ENCODE measurements at regions not wholly inside any gene's neighbourhood (a gene's known extent, or its start where the extent isn't known, plus 50 kb on each side); places are given as distances from the start of the nearest gene placed in this dataset.

DNA sequence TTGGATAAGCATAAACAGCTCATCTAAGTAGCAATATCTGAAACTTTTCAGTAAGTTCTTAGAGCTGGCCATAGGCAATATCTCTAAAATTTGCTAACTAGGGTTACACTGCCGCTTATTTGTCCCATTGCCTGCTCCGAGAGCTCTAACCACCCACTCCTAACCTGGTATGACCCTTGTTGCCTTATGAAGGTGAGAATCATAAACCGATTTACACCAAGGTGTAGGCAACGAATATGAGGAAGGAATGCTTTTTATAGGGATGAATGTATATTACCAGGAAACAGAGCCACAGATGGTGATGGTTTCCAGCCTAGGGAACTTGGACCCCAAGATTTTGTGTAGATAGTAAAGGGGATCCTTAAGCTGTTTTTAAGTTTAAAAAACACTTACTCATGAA, 440.9 kb downstream of the PDCD6IP start:
- POLR2A ChIA-PET (ENCODE audit: unreplicated experiment): no interaction called here
- intact Hi-C loops (cut with micrococcal nuclease; ENCODE audit: unreplicated experiment): no loop called here
- Histone ChIP-seq H3K9me2 (ENCODE audit: insufficient read depth) (no peaks in the 10 kb centered on the region), H3K27ac (no peak overlapping the region), H4K20me1 (ENCODE audit: insufficient read depth) (no peaks in the 10 kb centered on the region), H3F3A (ENCODE audit: insufficient read depth, low read depth) (no peaks in the 10 kb centered on the region), H3K4me1 (replicated peaks; ENCODE audit: insufficient read depth) (no peaks in the 10 kb centered on the region), H2AFZ (no peak overlapping the region), H3K4me3 (no peak overlapping the region), H3K79me2 (ENCODE audit: low read depth) (no peaks in the 10 kb centered on the region), H3K9me3 (ENCODE audit: insufficient read depth, low read depth) (no peaks in the 10 kb centered on the region), H3K4me2 (no peak overlapping the region), H3K27me3 (ENCODE audit: insufficient read depth, low read depth) (no peaks in the 10 kb centered on the region), H3K36me3 (ENCODE audit: low read depth) (no peaks in the 10 kb centered on the region)
- DNase-seq: no peak
- CTCF ChIA-PET: no interaction called here
- BruUV-seq (replicated peaks): no TSS peak
- TF ChIP-seq, protein P1, sequence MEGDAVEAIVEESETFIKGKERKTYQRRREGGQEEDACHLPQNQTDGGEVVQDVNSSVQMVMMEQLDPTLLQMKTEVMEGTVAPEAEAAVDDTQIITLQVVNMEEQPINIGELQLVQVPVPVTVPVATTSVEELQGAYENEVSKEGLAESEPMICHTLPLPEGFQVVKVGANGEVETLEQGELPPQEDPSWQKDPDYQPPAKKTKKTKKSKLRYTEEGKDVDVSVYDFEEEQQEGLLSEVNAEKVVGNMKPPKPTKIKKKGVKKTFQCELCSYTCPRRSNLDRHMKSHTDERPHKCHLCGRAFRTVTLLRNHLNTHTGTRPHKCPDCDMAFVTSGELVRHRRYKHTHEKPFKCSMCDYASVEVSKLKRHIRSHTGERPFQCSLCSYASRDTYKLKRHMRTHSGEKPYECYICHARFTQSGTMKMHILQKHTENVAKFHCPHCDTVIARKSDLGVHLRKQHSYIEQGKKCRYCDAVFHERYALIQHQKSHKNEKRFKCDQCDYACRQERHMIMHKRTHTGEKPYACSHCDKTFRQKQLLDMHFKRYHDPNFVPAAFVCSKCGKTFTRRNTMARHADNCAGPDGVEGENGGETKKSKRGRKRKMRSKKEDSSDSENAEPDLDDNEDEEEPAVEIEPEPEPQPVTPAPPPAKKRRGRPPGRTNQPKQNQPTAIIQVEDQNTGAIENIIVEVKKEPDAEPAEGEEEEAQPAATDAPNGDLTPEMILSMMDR (conservative IDR thresholded peaks at IDR 0.05): no peak
- TF ChIP-seq EZH2 (IDR thresholded peaks at IDR 0.05; ENCODE audit: low read depth): no peak

DNA sequence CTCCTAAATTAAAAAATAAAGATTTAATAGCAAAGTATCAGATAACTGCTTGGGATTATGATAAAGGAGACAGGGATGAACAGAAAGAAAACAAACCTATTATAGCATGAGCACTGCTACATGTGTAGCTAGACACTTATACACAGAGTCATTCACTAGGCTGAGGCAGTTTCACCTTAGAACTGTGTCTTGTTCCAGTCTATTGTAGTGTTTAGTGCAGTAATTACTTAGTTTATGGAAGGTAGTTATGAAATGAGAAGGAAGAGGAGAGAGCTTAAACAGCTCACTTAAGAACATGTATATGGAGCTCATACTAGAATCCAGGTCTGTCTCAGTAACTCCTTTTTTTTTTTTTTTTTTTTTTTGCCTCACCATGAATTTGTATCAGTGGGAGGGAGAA, 441.4 kb downstream of the PDCD6IP start:
- TF ChIP-seq, protein P1 (conservative IDR thresholded peaks at IDR 0.05): no peak
- TF ChIP-seq EZH2 (IDR thresholded peaks at IDR 0.05; ENCODE audit: low read depth): no peak
- H3K27me3 ChIP-seq (ENCODE audit: insufficient read depth, low read depth): no peaks in the 10 kb centered on the region
- no peak overlapping the region for H2AFZ ChIP-seq
- no peaks in the 10 kb centered on the region for H3K79me2 ChIP-seq (ENCODE audit: low read depth)
- no peak overlapping the region for H3K4me3 ChIP-seq
- no peak overlapping the region for H3K27ac ChIP-seq
- no peaks in the 10 kb centered on the region for H3K9me2 ChIP-seq (ENCODE audit: insufficient read depth)
- POLR2A ChIA-PET (ENCODE audit: unreplicated experiment): interaction anchor here (0.6 kb wide), 1 partner anchor 1333 kb away, joined by 5 read pairs; no protein-coding TSS in a partner anchor
- H3K36me3 ChIP-seq (ENCODE audit: low read depth): no peaks in the 10 kb centered on the region
- no peaks in the 10 kb centered on the region for H4K20me1 ChIP-seq (ENCODE audit: insufficient read depth)
- no peaks in the 10 kb centered on the region for H3K9me3 ChIP-seq (ENCODE audit: insufficient read depth, low read depth)
- no peak overlapping the region for H3K4me2 ChIP-seq
- H3F3A ChIP-seq (ENCODE audit: insufficient read depth, low read depth): no peaks in the 10 kb centered on the region
- H3K4me1 ChIP-seq (replicated peaks; ENCODE audit: insufficient read depth): no peaks in the 10 kb centered on the region
- DNase-seq: no peak
- intact Hi-C loops (cut with micrococcal nuclease; ENCODE audit: unreplicated experiment): no loop called here
- no TSS peak for BruUV-seq (replicated peaks)
- CTCF ChIA-PET: no interaction called here

DNA sequence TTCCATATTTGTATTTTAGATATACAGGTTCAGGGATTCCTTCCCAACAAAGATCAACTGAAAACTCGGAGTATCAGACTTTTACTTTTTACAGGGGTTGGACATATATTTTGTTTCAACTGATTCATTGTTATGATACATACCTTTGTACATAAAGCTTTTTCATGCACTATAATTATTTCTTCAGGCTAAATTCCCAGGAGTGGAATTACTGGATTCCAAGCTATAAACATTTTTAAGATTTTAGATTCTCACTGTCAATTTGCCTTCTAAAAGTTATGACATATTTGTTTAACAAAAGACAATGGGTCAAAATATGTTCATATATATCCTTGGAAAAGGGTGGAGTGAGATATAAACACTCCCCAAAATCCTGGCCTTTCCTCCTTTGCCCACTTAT, 449.0 kb downstream of the PDCD6IP start:
- H3K4me1 ChIP-seq (replicated peaks; ENCODE audit: insufficient read depth): no peaks in the 10 kb centered on the region
- no peaks in the 10 kb centered on the region for H3K9me3 ChIP-seq (ENCODE audit: insufficient read depth, low read depth)
- no peaks in the 10 kb centered on the region for H3K36me3 ChIP-seq (ENCODE audit: low read depth)
- H3K27me3 ChIP-seq (ENCODE audit: insufficient read depth, low read depth): no peaks in the 10 kb centered on the region
- no peaks in the 10 kb centered on the region for H3K79me2 ChIP-seq (ENCODE audit: low read depth)
- no peaks in the 10 kb centered on the region for H4K20me1 ChIP-seq (ENCODE audit: insufficient read depth)
- DNase-seq: no peak
- no peak overlapping the region for H2AFZ ChIP-seq
- no peak for TF ChIP-seq EZH2 (IDR thresholded peaks at IDR 0.05; ENCODE audit: low read depth)
- TF ChIP-seq, protein P1 (conservative IDR thresholded peaks at IDR 0.05): no peak
- intact Hi-C loops (cut with micrococcal nuclease; ENCODE audit: unreplicated experiment): no loop called here
- ChIA-PET POLR2A (ENCODE audit: unreplicated experiment) (no interaction called here), CTCF (no interaction called here)
- H3K9me2 ChIP-seq (ENCODE audit: insufficient read depth): no peaks in the 10 kb centered on the region
- BruUV-seq (replicated peaks): no TSS peak
- H3F3A ChIP-seq (ENCODE audit: insufficient read depth, low read depth): no peaks in the 10 kb centered on the region
- no peak overlapping the region for H3K4me2 ChIP-seq
- H3K27ac ChIP-seq: no peak overlapping the region
- no peak overlapping the region for H3K4me3 ChIP-seq
